HL-60 (cell line): ENCODE measurements at regions not wholly inside any gene's neighbourhood (a gene's known extent, or its start where the extent isn't known, plus 50 kb on each side); places are given as distances from the start of the nearest gene placed in this dataset.
"Not testable (repeated sequence)": the region's sequence is repeated elsewhere in the genome, so short reads cannot be mapped to it uniquely, and the experiment has no call there.

Experiments used
- DNase-seq, 2 experiments: peaks; one replicate each; pipeline ENCODE4 v3.0.0-alpha.2; 2010 to 2020; ENCODE audit warnings: low read depth in 1 of 2, low spot score in 1 of 2
- H3K27ac ChIP-seq: fragments of 250-450 bp; sonication (Bioruptor Pico); replicated peaks from 2 replicates; pipeline ENCODE4 v1.5.1; 2020; ENCODE audit warnings: mild to moderate bottlenecking, moderate library complexity
- H3K27me3 ChIP-seq: fragments of 250-450 bp; sonication (Bioruptor Pico); 2 replicates; pipeline ENCODE4 v1.5.1; 2021; ENCODE audit warnings: mild to moderate bottlenecking, moderate library complexity; ENCODE audit not compliant: insufficient read depth, poor library complexity, severe bottlenecking
- H3K4me3 ChIP-seq: replicated peaks from 2 replicates; pipeline ENCODE4 v1.5.1; 2011; ENCODE audit warnings: mild to moderate bottlenecking, control low read depth, low read length; ENCODE audit not compliant: insufficient read depth

GRCh38 chr9:138207300-138208179 lies 330.0 kb downstream of the CACNA1B start:
- H3K27ac ChIP-seq, H3K27me3 ChIP-seq, H3K4me3 ChIP-seq, DNase-seq: not testable (repeated sequence)

- H3K27me3 ChIP-seq, H3K27ac ChIP-seq, DNase-seq, H3K4me3 ChIP-seq: not testable (repeated sequence)
Measured at GRCh38 chr9:138209071-138209644, 331.6 kb downstream of the CACNA1B start.

- H3K27ac ChIP-seq, DNase-seq, H3K4me3 ChIP-seq, H3K27me3 ChIP-seq: not testable (repeated sequence)
Measured at GRCh38 chr9:138210388-138210986, 332.9 kb downstream of the CACNA1B start.

- H3K4me3 ChIP-seq, H3K27me3 ChIP-seq, DNase-seq, H3K27ac ChIP-seq: not testable (repeated sequence)
Measured at GRCh38 chr9:138211070-138211469, 333.5 kb downstream of the CACNA1B start.

GRCh38 chr9:138211544-138212219 lies 334.1 kb downstream of the CACNA1B start:
- H3K4me3 ChIP-seq, DNase-seq, H3K27ac ChIP-seq, H3K27me3 ChIP-seq: not testable (repeated sequence)

- not testable (repeated sequence) for H3K27ac ChIP-seq, H3K27me3 ChIP-seq, H3K4me3 ChIP-seq, DNase-seq
Measured at GRCh38 chr9:138212811-138213210, 335.2 kb downstream of the CACNA1B start.

- H3K27me3 ChIP-seq, H3K4me3 ChIP-seq: not testable (repeated sequence)
- peak overlapping the region; percentile 63 for H3K27ac ChIP-seq
- DNase-seq = peak in 1 of 2 experiments; percentile 75
Measured at GRCh38 chr9:138213748-138214147, 336.2 kb downstream of the CACNA1B start.

GRCh38 chr9:138214548-138214947 lies 337.0 kb downstream of the CACNA1B start:
- H3K27ac ChIP-seq = peak overlapping the region; percentile 63
- H3K4me3 ChIP-seq, DNase-seq, H3K27me3 ChIP-seq: not testable (repeated sequence)

GRCh38 chr9:138215588-138215987 lies 338.0 kb downstream of the CACNA1B start:
- not testable (repeated sequence) for DNase-seq, H3K27ac ChIP-seq, H3K27me3 ChIP-seq, H3K4me3 ChIP-seq

- H3K4me3 ChIP-seq, H3K27ac ChIP-seq, DNase-seq, H3K27me3 ChIP-seq: not testable (repeated sequence)
Measured at GRCh38 chr9:138216817-138217216, 339.2 kb downstream of the CACNA1B start.

- not testable (repeated sequence) for H3K27ac ChIP-seq, H3K27me3 ChIP-seq, H3K4me3 ChIP-seq, DNase-seq
Measured at GRCh38 chr9:138217284-138217850, 339.8 kb downstream of the CACNA1B start.

- H3K27ac ChIP-seq, H3K4me3 ChIP-seq, DNase-seq, H3K27me3 ChIP-seq: not testable (repeated sequence)
Measured at GRCh38 chr9:138219249-138219648, 341.7 kb downstream of the CACNA1B start.

- not testable (repeated sequence) for H3K27ac ChIP-seq, H3K4me3 ChIP-seq, DNase-seq, H3K27me3 ChIP-seq
Measured at GRCh38 chr9:138221446-138222054, 344.0 kb downstream of the CACNA1B start.

GRCh38 chr9:138237099-138237498 lies 359.5 kb downstream of the CACNA1B start:
- H3K4me3 ChIP-seq, H3K27ac ChIP-seq, H3K27me3 ChIP-seq, DNase-seq: not testable (repeated sequence)
